Fibroblast of skin of left biceps (primary cell): ENCODE measurements at regions not wholly inside any gene's neighbourhood (a gene's known extent, or its start where the extent isn't known, plus 50 kb on each side); places are given as distances from the start of the nearest gene placed in this dataset.
"Not testable (repeated sequence)": the region's sequence is repeated elsewhere in the genome, so short reads cannot be mapped to it uniquely, and the experiment has no call there.

Experiments used
- DNase-seq, 2 experiments: peaks; one replicate each; pipeline ENCODE4 v3.0.0-alpha.2; 2013; ENCODE audit warnings: low read depth in 2 of 2

DNA sequence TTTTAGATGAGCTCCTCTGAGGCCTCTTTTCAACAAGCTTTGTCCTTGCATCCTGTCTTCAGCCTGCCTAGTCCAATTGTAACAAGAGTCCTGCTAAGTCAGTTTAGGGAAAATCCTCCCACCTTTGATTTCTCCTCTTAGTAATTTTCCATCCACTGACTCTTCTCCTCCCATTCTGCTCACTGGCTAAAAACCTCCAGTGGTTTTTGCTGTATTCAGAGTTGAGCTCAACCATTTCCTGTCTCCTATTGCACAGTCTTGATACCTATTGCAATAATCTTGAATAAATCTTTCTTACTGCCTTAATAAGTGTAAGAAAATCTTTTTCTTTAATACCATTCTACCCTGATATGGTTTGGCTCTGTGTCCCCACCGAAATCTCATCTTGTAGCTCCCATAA, 117.8 kb upstream of the ENPP6 start:
- no peak for DNase-seq

DNA sequence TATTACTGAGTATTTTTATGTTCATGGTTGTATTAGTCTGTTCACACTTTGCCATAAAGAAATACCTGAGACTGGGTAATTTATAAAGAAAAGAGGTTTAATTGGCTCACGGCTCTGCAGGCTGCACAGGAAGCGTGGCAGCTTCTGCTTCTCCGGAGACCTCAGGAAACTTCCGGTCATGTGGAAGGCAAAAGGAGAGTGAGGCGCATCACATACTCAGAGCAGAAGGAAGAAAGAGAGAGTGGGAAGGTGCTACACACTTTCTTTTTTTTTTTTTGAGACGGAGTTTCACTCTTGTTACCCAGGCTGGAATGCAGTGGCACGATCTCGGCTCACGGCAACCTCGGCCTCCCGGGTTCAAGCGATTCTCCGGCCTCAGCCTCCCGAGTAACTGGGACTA, 115.8 kb upstream of the ENPP6 start:
- DNase-seq = not testable (repeated sequence)

DNA sequence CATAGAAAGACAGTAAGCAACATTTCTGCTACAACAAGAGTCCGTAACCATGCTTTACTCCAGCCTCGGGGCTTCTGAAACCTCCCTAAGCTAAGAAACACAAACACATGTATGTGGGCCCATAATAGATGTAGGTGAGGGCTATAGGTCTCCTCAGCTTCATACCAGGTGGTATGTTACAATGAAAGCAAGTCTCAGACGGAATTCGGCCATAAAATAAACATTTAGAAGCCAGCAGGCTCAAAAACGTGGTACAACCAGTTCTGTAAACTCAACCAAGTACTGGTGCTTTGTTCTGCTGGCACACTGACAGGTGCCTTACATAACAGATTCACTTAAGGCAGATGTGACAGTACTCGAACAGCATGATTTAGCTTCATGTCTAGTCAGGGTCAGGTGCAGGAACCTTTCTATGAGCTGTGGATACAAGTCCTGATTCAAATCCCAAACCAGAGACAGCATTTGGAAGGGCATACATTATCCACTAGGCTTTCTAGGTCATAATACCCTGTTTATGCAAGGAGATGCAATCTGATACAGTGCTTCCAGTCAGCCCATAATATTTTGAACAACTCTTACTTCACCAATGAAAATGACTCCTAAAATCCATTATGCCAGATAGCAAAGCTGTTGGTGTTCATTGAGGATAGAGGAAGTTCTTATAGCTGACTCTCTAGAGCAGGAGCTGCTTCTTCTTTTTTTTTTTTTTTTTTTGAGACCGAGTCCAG, 113.8 kb upstream of the ENPP6 start:
- DNase-seq = no peak

DNA sequence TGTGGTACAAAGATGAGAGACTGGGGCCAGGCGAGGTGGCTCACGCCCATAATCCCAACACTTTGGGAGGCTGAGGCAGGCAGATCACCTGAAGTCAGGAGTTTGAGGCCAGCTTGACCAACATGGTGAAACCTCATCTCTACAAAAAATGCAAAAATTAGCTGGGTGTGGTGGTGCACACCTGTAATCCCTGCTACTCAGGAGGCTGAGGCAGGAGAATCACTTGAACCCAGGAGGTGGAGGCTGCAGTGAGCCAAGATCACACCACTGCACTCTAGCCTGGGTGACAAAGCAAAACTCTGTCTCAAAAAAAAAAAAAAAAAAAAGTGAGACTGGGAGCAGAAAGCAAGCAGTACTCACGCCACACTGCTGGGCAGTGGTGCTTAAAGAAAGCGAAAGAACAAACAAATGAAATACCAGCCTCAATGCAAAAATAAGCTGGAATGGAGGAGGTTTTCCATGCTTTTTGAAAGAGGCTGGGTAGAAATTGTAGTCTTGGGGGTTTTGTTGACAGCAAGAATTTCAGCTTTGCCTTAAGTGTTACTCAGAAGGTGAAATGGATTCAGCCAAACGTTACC, 112.9 kb upstream of the ENPP6 start:
- DNase-seq = not testable (repeated sequence)

DNA sequence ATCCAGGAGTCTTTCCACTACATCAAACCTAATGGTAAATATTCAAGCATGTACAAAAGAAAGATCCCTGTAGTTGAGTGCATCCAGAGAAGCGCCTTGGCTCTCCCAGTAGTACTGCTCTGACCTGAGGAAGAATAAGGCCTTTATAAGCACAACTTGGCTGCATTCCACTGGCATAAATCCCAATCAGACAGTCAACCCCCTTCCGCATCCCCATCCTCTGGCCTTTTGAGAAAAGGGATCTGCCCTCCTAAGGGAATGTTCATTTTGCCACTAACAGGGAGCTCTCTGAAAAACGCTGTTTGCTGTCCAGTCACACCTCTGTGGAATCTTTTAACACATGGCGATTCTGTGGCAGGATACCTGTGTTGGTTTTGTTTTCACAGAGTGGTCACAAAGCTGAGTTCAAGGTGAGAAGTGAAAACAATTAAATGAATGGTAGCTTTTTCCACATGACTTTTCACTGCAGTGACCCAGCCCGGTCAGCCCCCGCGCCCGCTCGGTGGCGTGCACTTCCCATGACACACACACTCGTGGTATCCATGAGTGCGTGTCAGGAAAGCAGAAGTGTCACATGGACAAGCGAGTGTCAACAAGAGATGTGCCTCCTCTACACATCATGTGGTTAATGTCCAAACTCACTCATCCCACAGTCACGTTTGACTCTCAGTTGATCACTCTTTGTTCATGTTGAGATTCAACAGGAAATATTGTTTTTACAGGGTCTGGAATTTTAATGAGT, 112.2 kb upstream of the ENPP6 start:
- no peak for DNase-seq

DNA sequence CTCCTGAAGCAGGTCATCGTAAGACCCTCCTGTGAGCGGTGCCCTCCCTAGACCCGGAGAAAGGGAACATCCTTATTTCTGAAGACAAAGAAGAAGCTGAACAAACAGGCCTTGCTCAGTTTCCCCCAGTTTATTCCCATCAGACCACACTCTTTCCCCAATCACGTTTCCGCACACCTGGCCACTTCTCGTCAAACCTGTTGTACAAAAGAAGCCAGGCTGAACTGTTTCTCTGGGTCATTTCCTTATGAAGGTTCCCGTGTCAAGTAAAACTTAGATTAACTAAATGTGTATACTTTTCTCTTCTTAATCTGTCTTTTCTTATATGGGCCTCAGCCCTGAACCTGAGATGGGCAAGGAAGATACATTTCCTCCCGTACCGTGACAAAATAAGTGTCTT, 111.6 kb upstream of the ENPP6 start:
- no peak for DNase-seq

DNA sequence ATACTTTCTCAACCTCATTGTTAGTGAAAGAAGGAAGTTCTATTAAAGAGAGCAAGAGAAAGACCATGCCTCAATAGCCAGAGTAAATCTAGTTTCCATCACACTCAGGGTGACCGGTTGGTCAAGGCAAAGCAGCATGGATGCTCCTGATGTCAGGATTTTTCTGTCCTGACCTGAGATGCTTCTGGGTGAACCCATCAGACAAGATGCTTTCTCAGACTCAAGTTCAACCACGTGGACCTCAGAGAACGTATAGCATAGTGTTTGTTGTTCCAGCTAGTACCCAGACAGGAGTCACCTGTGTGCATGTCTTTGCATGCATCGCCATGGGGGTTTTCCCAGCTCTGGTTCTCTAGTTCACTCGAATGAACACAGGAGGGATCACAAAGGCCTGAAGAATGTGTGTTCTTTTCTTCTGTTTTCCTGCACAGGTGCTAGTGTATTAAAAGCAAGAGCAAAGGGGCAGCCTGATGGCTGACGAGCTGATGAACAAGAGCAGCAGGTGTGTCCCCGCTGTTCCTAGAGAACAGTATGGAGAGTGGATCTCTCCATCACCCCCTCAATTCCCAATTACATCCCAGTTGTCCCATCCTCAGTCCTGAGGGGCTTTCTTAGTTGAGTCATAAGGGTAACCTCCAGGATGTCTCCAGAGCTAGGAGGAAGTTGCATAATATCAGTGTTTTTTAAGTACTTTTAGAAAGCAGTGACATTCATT, 110.5 kb upstream of the ENPP6 start:
- DNase-seq = no peak

DNA sequence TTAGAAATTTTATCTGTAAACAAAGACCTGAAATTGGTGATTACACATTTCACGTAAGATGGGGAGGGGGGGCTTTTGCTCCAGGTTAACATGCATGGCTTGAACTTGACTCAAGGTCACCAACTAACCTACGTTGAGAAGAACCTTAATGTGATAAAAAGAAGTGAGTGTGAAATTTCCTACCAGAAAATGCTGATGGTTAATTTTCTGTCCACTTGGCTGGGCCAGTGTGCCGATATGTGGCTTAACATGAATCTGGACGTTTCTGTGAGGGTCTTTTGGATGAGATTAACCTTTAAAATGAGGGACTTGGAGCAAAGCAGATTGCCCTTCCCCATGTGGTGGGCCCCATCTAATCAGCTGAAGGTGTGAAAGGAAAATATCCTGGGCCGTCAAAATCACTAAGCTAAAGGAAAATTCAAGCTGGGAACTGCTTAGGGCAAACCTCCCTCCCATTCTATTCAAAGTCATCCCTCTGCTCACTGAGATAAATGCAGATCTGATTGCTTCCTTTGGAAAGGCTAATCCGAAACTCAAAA, 107.3 kb upstream of the ENPP6 start:
- no peak for DNase-seq

DNA sequence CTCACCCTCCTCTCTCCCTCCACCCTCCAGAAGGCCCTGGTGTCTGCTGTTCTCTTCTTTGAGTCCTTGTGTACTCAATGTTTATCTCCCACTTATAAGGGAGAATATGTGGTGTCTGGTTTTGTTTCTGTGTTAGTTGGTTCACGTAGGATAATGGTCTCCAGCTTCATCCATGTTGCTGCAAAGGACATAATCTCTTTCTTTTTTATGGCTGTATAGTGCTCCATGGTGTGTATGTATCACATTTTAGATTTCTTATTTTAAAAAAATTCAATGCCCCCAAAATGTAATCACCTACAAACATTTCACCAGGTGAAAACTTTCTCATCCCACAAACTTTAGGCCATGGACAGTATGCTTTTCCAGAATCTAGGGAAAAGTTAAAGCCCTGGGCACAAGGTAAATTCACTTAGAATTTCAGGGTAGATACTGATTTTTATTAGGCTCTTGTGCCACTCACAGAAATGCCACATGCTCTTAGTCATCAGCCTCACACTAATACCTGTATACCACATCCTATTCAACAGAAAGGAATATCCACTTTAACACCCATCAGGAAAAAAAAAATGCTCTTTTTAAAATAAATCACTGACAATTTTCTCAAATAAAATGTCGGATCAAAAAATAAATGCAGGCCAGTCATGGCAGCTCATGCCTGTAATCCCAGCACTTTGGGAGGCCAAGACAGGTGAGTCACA, 104.8 kb upstream of the ENPP6 start:
- no peak for DNase-seq

DNA sequence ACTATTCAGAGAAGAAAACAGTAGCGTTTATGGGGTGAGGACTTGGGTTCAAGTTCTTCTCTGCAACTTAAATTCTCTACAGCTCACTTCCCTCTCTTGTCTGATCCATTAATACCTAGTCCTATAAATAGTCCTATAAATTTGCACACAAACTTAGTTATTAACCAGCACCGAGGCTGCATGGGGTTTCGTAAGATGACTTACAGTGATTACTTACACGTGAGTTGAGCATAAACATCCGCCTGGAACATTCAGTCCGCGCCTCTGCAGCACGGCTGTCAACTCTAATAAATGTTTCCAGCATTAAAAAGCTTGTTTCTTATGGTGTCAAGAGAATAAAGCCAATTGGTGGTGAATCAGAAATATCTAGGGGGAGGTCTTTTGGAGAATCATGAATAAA, 103.0 kb upstream of the ENPP6 start:
- no peak for DNase-seq

DNA sequence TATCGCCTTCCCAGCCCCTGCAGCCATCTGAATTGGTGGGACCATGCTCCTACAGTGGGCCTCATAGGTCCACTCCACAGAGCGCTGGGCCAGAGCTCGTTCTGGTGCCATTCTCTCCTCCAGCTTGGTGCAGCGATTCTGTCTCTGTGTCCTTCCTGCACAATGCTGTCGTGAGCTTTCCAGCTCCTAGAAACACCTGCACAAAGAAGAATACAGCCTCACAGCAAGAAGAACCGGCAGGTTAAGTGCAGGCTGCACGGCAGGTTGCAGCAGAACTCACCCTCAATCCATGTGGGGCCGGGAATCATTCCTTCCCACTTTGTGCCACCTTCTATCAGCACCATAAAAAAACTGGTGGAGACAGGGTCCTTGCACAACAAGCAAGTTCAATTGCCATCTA, 101.2 kb upstream of the ENPP6 start:
- no peak for DNase-seq

DNA sequence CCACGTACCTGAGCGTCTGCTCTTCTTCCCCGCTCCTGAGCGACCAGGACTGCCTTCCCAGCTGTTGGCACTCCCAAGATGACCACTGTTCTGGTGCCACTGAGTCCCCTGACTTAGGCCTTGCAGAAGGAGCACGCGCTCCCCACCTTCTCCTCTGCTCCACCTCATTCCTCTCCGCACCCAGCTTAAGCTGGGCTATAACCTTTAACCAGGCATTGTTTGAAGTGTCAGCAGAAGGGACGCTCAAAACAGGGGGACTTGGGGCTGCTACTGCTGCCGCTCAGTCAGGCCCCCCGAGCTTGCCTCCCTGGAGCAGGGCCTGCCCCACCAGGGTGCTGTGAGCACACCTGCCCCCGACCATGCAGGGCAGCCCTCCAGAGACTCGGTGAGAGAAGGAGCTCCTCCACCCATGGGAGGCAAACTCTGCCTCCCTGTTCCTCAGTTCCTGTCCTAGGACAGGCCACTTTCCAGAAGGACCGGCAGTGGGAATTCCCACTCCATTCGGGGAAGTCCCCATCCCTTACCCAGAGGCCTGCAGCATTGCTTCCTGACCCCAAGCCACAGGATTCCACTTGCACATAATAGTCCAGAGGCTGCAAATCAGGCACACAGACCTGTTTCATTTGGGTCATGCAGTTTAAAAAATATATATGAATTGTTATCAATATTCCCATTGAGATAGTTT, 99.7 kb upstream of the ENPP6 start:
- no peak for DNase-seq

DNA sequence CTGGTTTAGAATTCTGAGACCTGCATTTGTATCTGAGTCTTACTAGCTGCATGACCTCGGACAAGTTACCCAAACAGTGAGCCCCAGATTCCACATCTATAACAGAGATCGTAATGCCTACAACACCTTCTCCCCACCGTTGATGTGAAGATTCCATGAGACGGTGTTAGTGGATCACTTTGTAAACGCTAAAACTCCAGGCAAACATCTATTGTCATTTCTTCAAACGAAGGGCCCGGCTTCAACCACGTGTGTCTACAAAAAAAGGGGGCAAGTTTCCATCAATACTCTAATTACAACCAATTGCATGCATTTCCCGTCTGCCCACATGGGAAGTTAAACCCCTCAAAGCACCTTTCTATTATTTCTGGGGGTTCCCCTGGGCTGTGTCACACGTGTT, 99.1 kb upstream of the ENPP6 start:
- DNase-seq = no peak

DNA sequence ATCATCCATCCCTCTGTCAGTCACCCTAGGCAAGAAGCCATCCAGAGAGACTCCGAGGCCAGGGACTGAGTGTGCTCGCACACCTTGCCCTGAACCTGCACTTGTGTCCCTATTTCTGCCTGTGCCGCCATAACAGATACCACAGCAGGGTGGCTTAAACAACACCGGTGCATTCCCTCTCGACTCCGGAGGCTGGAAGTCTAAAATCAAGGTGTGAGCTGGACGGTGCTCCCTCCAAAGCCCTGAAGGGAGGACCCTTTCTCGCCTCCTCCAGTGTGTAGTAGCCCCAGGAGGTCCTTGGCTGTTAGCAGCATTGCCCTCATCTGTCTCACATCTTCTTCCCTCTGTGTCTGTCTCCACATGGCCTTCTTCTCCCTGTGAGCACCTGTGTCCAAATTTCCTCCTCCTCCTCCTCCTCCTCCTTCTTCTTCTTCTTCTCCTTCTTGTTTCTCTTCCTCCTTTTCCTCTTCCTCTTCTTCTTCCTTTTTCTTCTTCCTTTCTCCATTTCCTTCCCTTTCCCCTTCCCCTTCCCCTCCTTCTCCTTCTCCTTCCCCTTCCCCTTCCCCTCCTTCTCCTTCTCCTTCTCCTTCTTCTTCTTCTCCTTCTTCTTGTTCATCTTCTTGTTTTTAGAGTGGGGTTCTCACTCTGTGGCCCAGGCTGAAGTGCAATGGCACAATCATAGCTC, 98.1 kb upstream of the ENPP6 start:
- DNase-seq = no peak

DNA sequence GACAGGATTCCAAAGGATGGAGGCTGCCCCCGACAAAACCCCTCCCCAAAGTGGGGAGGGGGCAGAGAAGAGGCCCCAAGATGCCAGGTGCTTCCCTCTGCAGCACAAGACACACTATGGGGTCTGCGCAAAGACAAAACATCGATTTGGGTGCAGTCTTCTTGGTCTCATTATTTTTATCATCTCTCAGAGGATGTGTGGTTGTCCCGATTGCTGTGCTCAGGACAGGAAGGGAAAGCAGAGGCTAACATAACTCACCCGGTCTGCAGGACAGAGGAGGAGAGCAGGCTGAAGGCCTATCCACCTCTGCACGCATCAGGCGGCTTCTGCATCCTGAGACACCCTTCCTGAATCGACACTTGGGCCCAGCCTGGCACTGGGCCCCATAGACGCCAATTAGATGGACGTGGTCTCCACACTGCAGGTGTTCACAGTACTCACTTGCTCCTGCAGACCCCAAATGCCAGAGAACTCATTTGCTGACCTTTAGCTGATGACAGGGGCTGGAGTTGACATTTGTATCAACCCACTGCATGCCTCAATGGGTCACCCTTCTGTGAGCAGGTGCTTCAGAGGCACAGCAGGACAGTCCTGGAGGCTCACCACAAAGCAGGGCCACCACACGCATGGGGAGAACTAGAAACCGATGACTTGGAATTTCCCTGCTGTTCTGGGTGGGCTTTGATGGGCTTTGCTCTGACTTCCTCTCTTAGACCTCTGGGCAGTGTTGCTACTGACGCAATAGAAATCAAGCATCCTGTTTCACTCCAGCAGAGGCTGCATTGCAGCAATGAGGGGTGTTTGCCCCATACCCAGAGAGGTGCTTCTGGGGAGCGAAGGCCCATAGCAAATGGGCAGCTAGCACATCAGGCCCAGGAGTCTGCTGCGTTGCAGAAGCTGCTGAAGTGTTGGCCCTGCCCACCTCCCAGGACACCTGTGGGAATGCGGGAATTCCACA, 96.3 kb upstream of the ENPP6 start:
- DNase-seq = no peak

DNA sequence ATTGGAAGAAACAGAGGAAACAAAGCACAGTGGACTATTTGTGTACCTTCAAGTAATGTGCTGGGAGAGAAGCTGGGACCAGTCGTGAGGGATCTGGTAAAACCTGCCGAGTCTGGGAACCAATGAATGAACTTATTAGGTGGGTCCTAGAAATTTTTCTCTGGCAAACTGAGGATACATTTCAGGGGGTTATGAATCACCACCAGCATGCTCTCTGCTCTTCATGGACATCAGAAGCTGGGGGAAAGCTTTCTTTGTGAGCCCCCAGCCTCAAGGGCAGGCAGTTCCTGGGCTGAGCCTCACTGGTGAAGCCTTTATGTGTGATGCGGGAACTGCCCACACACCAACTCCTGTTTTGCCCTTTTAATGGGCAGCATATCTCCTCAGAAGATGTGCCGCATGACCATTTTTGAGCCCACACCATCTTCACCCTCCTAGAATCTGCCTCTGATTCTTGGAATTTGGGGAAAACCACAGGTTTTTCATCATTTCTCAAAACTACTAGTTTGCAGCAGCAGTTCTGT, 95.4 kb upstream of the ENPP6 start:
- DNase-seq = no peak

DNA sequence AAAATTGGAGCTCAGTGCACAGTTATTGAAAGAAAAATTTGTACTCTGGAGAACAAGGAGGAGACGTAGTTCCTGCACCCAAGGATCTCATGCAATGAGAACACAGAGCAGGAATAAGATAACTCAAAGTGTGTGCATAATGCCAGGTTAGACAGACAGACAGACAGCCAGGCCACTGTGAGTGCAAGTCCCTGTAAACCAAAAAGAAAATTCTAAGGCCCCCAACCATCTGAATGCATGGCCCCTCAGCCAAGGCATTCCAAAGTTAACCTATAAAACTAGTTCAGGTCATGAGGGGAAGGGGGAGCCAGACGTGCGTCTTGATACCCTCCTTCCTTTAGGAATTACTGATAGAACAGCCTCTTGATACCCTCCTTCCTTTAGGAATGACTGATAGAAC, 94.5 kb upstream of the ENPP6 start:
- no peak for DNase-seq

DNA sequence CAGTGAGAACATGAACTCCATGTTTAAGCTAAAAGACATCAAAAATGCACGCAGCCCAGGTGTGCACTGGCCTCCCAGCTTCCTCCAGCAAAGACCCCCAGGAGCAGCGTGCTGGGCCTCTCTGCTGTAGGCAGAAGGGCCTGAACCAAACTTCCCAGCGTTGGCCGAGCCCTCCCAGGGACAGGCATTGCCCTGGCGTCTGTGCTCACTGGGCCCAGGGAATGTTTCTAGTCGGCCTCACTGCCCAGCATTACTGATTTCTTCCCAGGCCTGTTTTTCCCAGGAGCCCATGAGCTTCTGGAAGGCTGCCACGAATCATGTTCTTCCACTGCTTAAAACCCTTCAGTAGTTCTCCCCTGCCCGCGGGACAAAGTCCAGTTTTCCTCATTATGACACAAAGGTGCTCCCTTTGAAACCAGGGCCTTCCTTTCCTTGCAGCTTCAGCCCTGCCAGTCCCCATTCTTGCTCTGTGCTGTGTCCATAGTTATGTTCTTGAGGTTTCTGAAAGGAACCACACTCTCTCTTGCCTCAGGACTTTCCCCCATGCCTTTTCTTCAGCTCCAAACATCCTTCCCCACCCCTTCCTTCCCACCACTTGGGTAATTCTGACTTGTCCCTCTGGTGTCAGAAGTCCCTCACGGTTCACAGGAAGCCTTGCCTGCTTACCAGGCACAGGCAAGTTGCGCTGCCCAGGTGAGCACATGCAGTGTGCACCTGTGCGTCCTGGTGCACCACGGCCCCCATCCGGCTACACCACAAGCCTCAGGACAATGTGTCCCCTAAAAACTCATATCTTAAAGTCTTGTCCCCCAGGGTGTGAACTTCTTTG, 93.4 kb upstream of the ENPP6 start:
- DNase-seq = no peak
